ENCODE measurements at regions not wholly inside any gene's neighbourhood (a gene's known extent, or its start where the extent isn't known, plus 50 kb on each side); places are given as distances from the start of the nearest gene placed in this dataset.

GRCh38 chrX:16376056-16376455 is 208.8 kb downstream of the MAGEB17 start:
- no TSS peak for BruUV-seq (replicated peaks)
- Histone ChIP-seq H3K4me3 (ENCODE audit: low read depth, low read length, poor library complexity, severe bottlenecking) (no peak overlapping the region), H3K9me3 (ENCODE audit: low read depth, low read length, poor library complexity, severe bottlenecking) (no peaks in the 10 kb centered on the region), H3K36me3 (ENCODE audit: insufficient read depth, low read length, poor library complexity, severe bottlenecking) (no peaks in the 10 kb centered on the region), H3K4me1 (ENCODE audit: insufficient read depth, low read length, poor library complexity, severe bottlenecking) (no peaks in the 10 kb centered on the region), H3K27me3 (replicated peaks; ENCODE audit: insufficient read depth, low read depth, low read length, poor library complexity) (peaks cover 3% of the 10 kb centered on the region), H3K27ac (ENCODE audit: low read depth, low read length, poor library complexity, severe bottlenecking) (no peak overlapping the region)
- POLR2A ChIA-PET (ENCODE audit: low non-redundant PET) = no interaction called here
- intact Hi-C loops (cut with micrococcal nuclease; ENCODE audit: unreplicated experiment) = no loop called here
- CTCF ChIA-PET = no interaction called here
- no peak for DNase-seq (ENCODE audit: low spot score)
- TF ChIP-seq CTCF (conservative IDR thresholded peaks at IDR 0.05; ENCODE audit: low read depth, low read length) (no peak), EZH2 (IDR thresholded peaks at IDR 0.05; ENCODE audit: borderline replicate concordance, low read depth, low read length, poor library complexity, severe bottlenecking) (no peak)

GRCh38 chrX:16386126-16386525 is 218.8 kb downstream of the MAGEB17 start:
- ChIA-PET POLR2A (ENCODE audit: low non-redundant PET) (no interaction called here), CTCF (no interaction called here)
- intact Hi-C loops (cut with micrococcal nuclease; ENCODE audit: unreplicated experiment) = no loop called here
- Histone ChIP-seq H3K4me1 (ENCODE audit: insufficient read depth, low read length, poor library complexity, severe bottlenecking) (no peaks in the 10 kb centered on the region), H3K4me3 (ENCODE audit: low read depth, low read length, poor library complexity, severe bottlenecking) (no peak overlapping the region), H3K27ac (ENCODE audit: low read depth, low read length, poor library complexity, severe bottlenecking) (no peak overlapping the region), H3K9me3 (ENCODE audit: low read depth, low read length, poor library complexity, severe bottlenecking) (no peaks in the 10 kb centered on the region), H3K27me3 (replicated peaks; ENCODE audit: insufficient read depth, low read depth, low read length, poor library complexity) (peaks cover 19% of the 10 kb centered on the region), H3K36me3 (ENCODE audit: insufficient read depth, low read length, poor library complexity, severe bottlenecking) (no peaks in the 10 kb centered on the region)
- DNase-seq (ENCODE audit: low spot score) = no peak
- BruUV-seq (replicated peaks) = no TSS peak
- TF ChIP-seq CTCF (conservative IDR thresholded peaks at IDR 0.05; ENCODE audit: low read depth, low read length) = no peak
- no peak for TF ChIP-seq EZH2 (IDR thresholded peaks at IDR 0.05; ENCODE audit: borderline replicate concordance, low read depth, low read length, poor library complexity, severe bottlenecking)

GRCh38 chrX:16392597-16392996 is 225.3 kb downstream of the MAGEB17 start:
- DNase-seq (ENCODE audit: low spot score) = no peak
- Histone ChIP-seq H3K27ac (ENCODE audit: low read depth, low read length, poor library complexity, severe bottlenecking) (no peak overlapping the region), H3K9me3 (ENCODE audit: low read depth, low read length, poor library complexity, severe bottlenecking) (no peaks in the 10 kb centered on the region), H3K36me3 (ENCODE audit: insufficient read depth, low read length, poor library complexity, severe bottlenecking) (no peaks in the 10 kb centered on the region), H3K4me1 (ENCODE audit: insufficient read depth, low read length, poor library complexity, severe bottlenecking) (no peaks in the 10 kb centered on the region), H3K27me3 (replicated peaks; ENCODE audit: insufficient read depth, low read depth, low read length, poor library complexity) (peaks cover 13% of the 10 kb centered on the region), H3K4me3 (ENCODE audit: low read depth, low read length, poor library complexity, severe bottlenecking) (no peak overlapping the region)
- intact Hi-C loops (cut with micrococcal nuclease; ENCODE audit: unreplicated experiment) = no loop called here
- POLR2A ChIA-PET (ENCODE audit: low non-redundant PET) = no interaction called here
- TF ChIP-seq CTCF (conservative IDR thresholded peaks at IDR 0.05; ENCODE audit: low read depth, low read length) = no peak
- TF ChIP-seq EZH2 (IDR thresholded peaks at IDR 0.05; ENCODE audit: borderline replicate concordance, low read depth, low read length, poor library complexity, severe bottlenecking) = no peak
- CTCF ChIA-PET = no interaction called here
- BruUV-seq (replicated peaks) = no TSS peak

Measured in A673 (cell line).